Breast epithelium (tissue), 4 donors: ENCODE measurements at regions not wholly inside any gene's neighbourhood (a gene's known extent, or its start where the extent isn't known, plus 50 kb on each side); places are given as distances from the start of the nearest gene placed in this dataset.

Experiments
- DNase-seq, 2 donors: peaks; one replicate each; pipeline ENCODE4 v3.0.0-alpha.2; 2019; ENCODE audit warnings: low spot score in 2 of 2
- H3K27ac ChIP-seq, 2 donors: fragments of 200-600 bp; sonication (generic) in 1 of 2; one replicate each; pipeline ENCODE4 v1.5.1; 2016 to 2019; ENCODE audit warnings: mild to moderate bottlenecking in 1 of 2
- H3K27me3 ChIP-seq, 2 donors: fragments of 200-600 bp; sonication (generic) in 1 of 2; one replicate each; pipeline versions ENCODE4 v1.5.1 to v1.6.0; 2017 to 2019; ENCODE audit warnings: control low read depth in 1 of 2, mild to moderate bottlenecking in 1 of 2
- H3K36me3 ChIP-seq: fragments of 200-600 bp; one replicate; pipeline ENCODE4 v1.5.1; 2019
- H3K4me1 ChIP-seq, 2 donors: fragments of 200-600 bp; sonication (generic); one replicate each; pipeline ENCODE4 v1.5.1; 2016 to 2019; ENCODE audit warnings: control low read depth in 1 of 2
- H3K4me3 ChIP-seq, 3 donors: fragments of 200-600 bp; sonication (generic); 1 replicate in 2 of 3; 2 replicates in 1 of 3; pipeline ENCODE4 v1.5.1; 2016 to 2019; ENCODE audit warnings: mild to moderate bottlenecking in 3 of 3, moderate library complexity in 2 of 3
- H3K9me3 ChIP-seq, 2 donors: fragments of 200-600 bp; sonication (generic) in 1 of 2; one replicate each; pipeline ENCODE4 v1.5.1; 2016 to 2019; ENCODE audit warnings: control low read depth in 1 of 2
- CTCF ChIP-seq, 3 donors: fragments of 450-650 bp; IDR thresholded peaks; one replicate each; pipeline ENCODE4 v1.5.1; 2016 to 2017; ENCODE audit warnings: antibody characterized with exemption in 3 of 3, mild to moderate bottlenecking in 3 of 3, moderate library complexity in 3 of 3
- POLR2A ChIP-seq: fragments of 450-650 bp; IDR thresholded peaks from one replicate; pipeline ENCODE4 v1.6.1; 2016; ENCODE audit warnings: antibody characterized with exemption, mild to moderate bottlenecking, moderate library complexity
- POLR2AphosphoS5 ChIP-seq, 3 donors: sonication (generic); formaldehyde crosslinking; IDR thresholded peaks; one replicate each; pipeline ENCODE4 v1.6.1; 2017; ENCODE audit warnings: antibody characterized with exemption in 3 of 3
- intact Hi-C: fragments of 100-400 bp; cut with DNase I; formaldehyde crosslinking; loops from one replicate; pipeline ENCODE4 v1.15.1; 2023; ENCODE audit warnings: low total_unique reads

GRCh38 chr3:64837986-64838735, 150.4 kb upstream of the ADAMTS9 start:
- TF ChIP-seq CTCF (IDR thresholded peaks at IDR 0.05) (no peak), POLR2AphosphoS5 (IDR thresholded peaks at IDR 0.05) (no peak), POLR2A (no peak)
- Histone ChIP-seq H3K9me3 (no peaks in the 10 kb centered on the region), H3K27ac (no peak overlapping the region), H3K36me3 (no peaks in the 10 kb centered on the region), H3K27me3 (no peaks in the 10 kb centered on the region), H3K4me3 (no peak overlapping the region), H3K4me1 (no peaks in the 10 kb centered on the region)
- intact Hi-C loops = no loop called here
- DNase-seq = no peak

- no peaks in the 10 kb centered on the region for H3K4me1 ChIP-seq
- intact Hi-C loops = no loop called here
- H3K27me3 ChIP-seq = no peaks in the 10 kb centered on the region
- peak overlapping the region; percentile 8 to 59 for H3K27ac ChIP-seq
- peak in 1 of 2 donors; percentile 39 for DNase-seq
- H3K9me3 ChIP-seq = no peaks in the 10 kb centered on the region
- H3K4me3 ChIP-seq = no peak overlapping the region
- no peak for TF ChIP-seq POLR2AphosphoS5 (IDR thresholded peaks at IDR 0.05)
- no peak for TF ChIP-seq POLR2A
- TF ChIP-seq CTCF (IDR thresholded peaks at IDR 0.05) = no peak
- H3K36me3 ChIP-seq = no peaks in the 10 kb centered on the region
Observed at GRCh38 chr3:64837126-64837738, 149.4 kb upstream of the ADAMTS9 start.

GRCh38 chr3:64836097-64836496, 148.3 kb upstream of the ADAMTS9 start:
- Histone ChIP-seq H3K4me1 (no peaks in the 10 kb centered on the region), H3K36me3 (no peaks in the 10 kb centered on the region), H3K27me3 (no peaks in the 10 kb centered on the region), H3K9me3 (no peaks in the 10 kb centered on the region), H3K27ac (no peak overlapping the region), H3K4me3 (no peak overlapping the region)
- no peak for DNase-seq
- intact Hi-C loops = no loop called here
- no peak for TF ChIP-seq CTCF (IDR thresholded peaks at IDR 0.05)
- no peak for TF ChIP-seq POLR2AphosphoS5 (IDR thresholded peaks at IDR 0.05)
- no peak for TF ChIP-seq POLR2A

GRCh38 chr3:64832098-64832497, 144.3 kb upstream of the ADAMTS9 start:
- no peak overlapping the region for H3K27ac ChIP-seq
- no peaks in the 10 kb centered on the region for H3K27me3 ChIP-seq
- H3K36me3 ChIP-seq = no peaks in the 10 kb centered on the region
- intact Hi-C loops = no loop called here
- DNase-seq = no peak
- no peak overlapping the region for H3K4me3 ChIP-seq
- H3K4me1 ChIP-seq = no peaks in the 10 kb centered on the region
- TF ChIP-seq CTCF (IDR thresholded peaks at IDR 0.05) = no peak
- TF ChIP-seq POLR2AphosphoS5 (IDR thresholded peaks at IDR 0.05) = no peak
- TF ChIP-seq POLR2A = no peak
- H3K9me3 ChIP-seq = no peaks in the 10 kb centered on the region

GRCh38 chr3:64830681-64831080, 142.9 kb upstream of the ADAMTS9 start:
- DNase-seq = no peak
- Histone ChIP-seq H3K36me3 (no peaks in the 10 kb centered on the region), H3K4me1 (no peaks in the 10 kb centered on the region), H3K27ac (no peak overlapping the region), H3K9me3 (no peaks in the 10 kb centered on the region), H3K4me3 (no peak overlapping the region), H3K27me3 (no peaks in the 10 kb centered on the region)
- intact Hi-C loops = no loop called here
- TF ChIP-seq POLR2AphosphoS5 (IDR thresholded peaks at IDR 0.05) (no peak), CTCF (IDR thresholded peaks at IDR 0.05) (no peak), POLR2A (no peak)
